GM12878 (cell line): ENCODE measurements at regions not wholly inside any gene's neighbourhood (a gene's known extent, or its start where the extent isn't known, plus 50 kb on each side); places are given as distances from the start of the nearest gene placed in this dataset.

Experiments
- ATAC-seq: fragments of 200-7000 bp; cut with Tn5 transposase; 3 replicates; pipeline ENCODE4 v1.9.1; 2020; ENCODE audit warnings: mild to moderate bottlenecking, moderate library complexity
- BruUV-seq: library from RNA; stranded (reverse); fragments of 400-500 nt; replicated peaks from 2 replicates; lab custom pipeline; 2021; lab: Mats Ljungman, UMichigan
- CTCF ChIA-PET: fragments of 300-600 bp; sonication (Branson Sonifier 250); formaldehyde crosslinking; extraction: SDS; loops from one replicate; lab custom pipeline; 2021; ENCODE audit warnings: inconsistent platforms; lab: Yijun Ruan, JAX
- POLR2A ChIA-PET: fragments of 350-600 bp; formaldehyde crosslinking; extraction: SDS; loops from one replicate; lab custom pipeline; 2021; ENCODE audit warnings: inconsistent platforms; lab: Charles Lee
- RAD21 ChIA-PET: fragments of 300-600 bp; sonication (Branson Sonifier 250); formaldehyde crosslinking; loops from one replicate; lab custom pipeline; 2023; ENCODE audit warnings: antibody characterized with exemption; ENCODE audit not compliant: unreplicated experiment; lab: Charles Lee
- SMC1A ChIA-PET: fragments of 300-600 bp; sonication (Branson Sonifier 250); formaldehyde crosslinking; loops from one replicate; lab custom pipeline; 2023; ENCODE audit not compliant: unreplicated experiment, uncharacterized antibody; lab: Charles Lee
- DNase-seq: peaks from one replicate; pipeline ENCODE4 v3.0.0-alpha.2; 2011; ENCODE audit warnings: low read depth, low spot score
- FAIRE-seq: peaks from 3 replicates; lab custom pipeline; 2011; peaks lifted over from hg19 to GRCh38; lab: Jason Lieb, UNC
- H2AFZ ChIP-seq: 2 replicates; pipeline ENCODE4 v1.6.0; 2011; ENCODE audit warnings: low read depth, low read length, control low read depth; ENCODE audit not compliant: control insufficient read depth
- H3K27ac ChIP-seq: 2 replicates; pipeline ENCODE4 v1.5.1; 2011; ENCODE audit warnings: control low read depth; ENCODE audit not compliant: control insufficient read depth, insufficient read depth
- H3K27me3 ChIP-seq, 2 experiments: replicated peaks in 1 of 2; 2 replicates each; pipeline versions ENCODE4 v1.6.0 to v1.6.1; 2011; ENCODE audit warnings: low read length in 1 of 2; ENCODE audit not compliant: control insufficient read depth in 2 of 2, insufficient read depth in 2 of 2
- H3K36me3 ChIP-seq, 2 experiments: 2 replicates each; pipeline ENCODE4 v1.5.1; 2011; ENCODE audit warnings: low read length in 1 of 2; ENCODE audit not compliant: control insufficient read depth in 2 of 2, insufficient read depth in 2 of 2
- H3K4me1 ChIP-seq: 2 replicates; pipeline ENCODE4 v1.6.1; 2011; ENCODE audit warnings: mild to moderate bottlenecking, low read length, moderate library complexity, mixed read lengths; ENCODE audit not compliant: control insufficient read depth, insufficient read depth
- H3K4me2 ChIP-seq: 2 replicates; pipeline ENCODE4 v1.6.0; 2011; ENCODE audit warnings: control low read depth; ENCODE audit not compliant: control insufficient read depth, insufficient read depth
- H3K4me3 ChIP-seq: fragments of 200-600 bp; sonication (generic); 2 replicates; pipeline ENCODE4 v1.5.1; 2016
- H3K79me2 ChIP-seq: 2 replicates; pipeline ENCODE4 v1.6.0; 2011; ENCODE audit warnings: low read length; ENCODE audit not compliant: control insufficient read depth, insufficient read depth
- H3K9ac ChIP-seq: 2 replicates; pipeline ENCODE4 v1.8.0; 2011; ENCODE audit warnings: low read length, control low read depth, mixed read lengths; ENCODE audit not compliant: control insufficient read depth, insufficient read depth
- H3K9me3 ChIP-seq: replicated peaks from 3 replicates; pipeline ENCODE4 v1.5.1; 2011; ENCODE audit warnings: mild to moderate bottlenecking, low read length; ENCODE audit not compliant: control insufficient read depth, insufficient read depth
- H4K20me1 ChIP-seq: 2 replicates; pipeline ENCODE4 v1.6.0; 2011; ENCODE audit not compliant: control insufficient read depth, insufficient read depth
- ATF2 ChIP-seq: IDR thresholded peaks from 2 replicates; pipeline ENCODE4 v1.6.1; 2012; ENCODE audit warnings: low read length, inconsistent platforms
- CEBPZ ChIP-seq: fragments of 150-350 bp; IDR thresholded peaks from 2 replicates; pipeline ENCODE4 v1.6.1; 2016; ENCODE audit warnings: low read depth, low read length
- CHD4 ChIP-seq: fragments of 200-600 bp; sonication (generic); IDR thresholded peaks from 2 replicates; pipeline ENCODE4 v1.6.1; 2016; ENCODE audit warnings: mild to moderate bottlenecking
- HCFC1 ChIP-seq: fragments of 150-350 bp; IDR thresholded peaks from 2 replicates; pipeline ENCODE4 v1.6.1; 2014; ENCODE audit warnings: low read length
- HDAC2 ChIP-seq: fragments of 200-600 bp; sonication (generic); IDR thresholded peaks from 2 replicates; pipeline ENCODE4 v1.6.1; 2017
- KDM1A ChIP-seq: fragments of 200-600 bp; sonication (generic); IDR thresholded peaks from 2 replicates; pipeline ENCODE4 v1.6.1; 2016; ENCODE audit warnings: borderline replicate concordance
- MEF2B ChIP-seq: fragments of 450-650 bp; IDR thresholded peaks from 2 replicates; pipeline ENCODE4 v1.6.1; 2018; ENCODE audit warnings: mild to moderate bottlenecking, moderate library complexity; ENCODE audit not compliant: partially characterized antibody, poor library complexity, severe bottlenecking
- MLLT1 ChIP-seq: fragments of 450-650 bp; IDR thresholded peaks from 2 replicates; pipeline ENCODE4 v1.6.1; 2016; ENCODE audit warnings: mild to moderate bottlenecking
- NRF1 ChIP-seq: conservative IDR thresholded peaks from 2 replicates; pipeline ENCODE4 v1.6.1; 2011; ENCODE audit warnings: mild to moderate bottlenecking, low read depth, low read length, improper control_type of control experiment
- PKNOX1 ChIP-seq: fragments of 450-650 bp; IDR thresholded peaks from 2 replicates; pipeline ENCODE4 v1.6.1; 2016; ENCODE audit warnings: mild to moderate bottlenecking
- RELA ChIP-seq: fragments of 450-650 bp; IDR thresholded peaks from 2 replicates; pipeline ENCODE4 v1.8.0; 2014; ENCODE audit warnings: borderline replicate concordance; ENCODE audit not compliant: partially characterized antibody
- SKIL ChIP-seq: fragments of 450-650 bp; IDR thresholded peaks from 2 replicates; pipeline ENCODE4 v1.6.1; 2017; ENCODE audit warnings: mild to moderate bottlenecking, low read depth, inconsistent platforms; ENCODE audit not compliant: poor library complexity, severe bottlenecking
- SMAD1 ChIP-seq: fragments of 450-650 bp; IDR thresholded peaks from 2 replicates; pipeline ENCODE4 v1.6.1; 2018; ENCODE audit warnings: mild to moderate bottlenecking, low read depth; ENCODE audit not compliant: partially characterized antibody
- WGBS: methylation state at CpG from one replicate; pipeline ENCODE4 v1.1.6; 2016; ENCODE audit warnings: low lambda C conversion rate; ENCODE audit not compliant: insufficient replicate concordance, insufficient coverage; ENCODE audit errors: missing lambda C conversion rate; 5-methylcytosine and 5-hydroxymethylcytosine counted together
- in situ Hi-C: fragments of 300-500 bp; cut with MboI; formaldehyde crosslinking; loops from 9 replicates; pipeline ENCODE4 v1.14.3; 2018; ENCODE audit warnings: mixed read lengths
- intact Hi-C: fragments of 100-400 bp; cut with micrococcal nuclease; formaldehyde crosslinking; loops from one replicate; pipeline ENCODE4 v1.14.2; 2022; ENCODE audit not compliant: unreplicated experiment

GRCh38 chr1:81437213-81437612 lies 363.5 kb upstream of the ADGRL2 start:
- ChIA-PET POLR2A (interaction anchor here (0.8 kb wide), 1 partner anchor 141 kb away, joined by 3 read pairs; no protein-coding TSS in a partner anchor), SMC1A (interaction anchor here (1.0 to 1.9 kb wide), 4 partner anchors 16 to 368 kb away, joined by 3 to 5 read pairs (median 3); no protein-coding TSS in a partner anchor), RAD21 (no interaction called here), CTCF (interaction anchor here (1.1 to 2.3 kb wide), 5 partner anchors 12 to 324 kb away, joined by 3 to 10 read pairs (median 3); no protein-coding TSS in a partner anchor)
- Histone ChIP-seq H3K27me3 (no peaks in the 10 kb centered on the region; a peak in 1 of 4 replicates), H3K27ac (no peak overlapping the region), H3K4me1 (peaks cover 18% of the 10 kb centered on the region), H3K36me3 (no peaks in the 10 kb centered on the region)
- WGBS = 26% methylated on average over 1 of the region's 1 CpG
- no TSS peak for BruUV-seq
- FAIRE-seq = no peak
- in situ Hi-C loops = no loop called here
- no peak for TF ChIP-seq HCFC1
- TF ChIP-seq SMAD1 = no peak
- TF ChIP-seq KDM1A = no peak
- TF ChIP-seq CEBPZ = no peak
- TF ChIP-seq HDAC2 = no peak
- no peak for TF ChIP-seq RELA
- TF ChIP-seq CHD4 = no peak
- no peak for TF ChIP-seq SKIL
- no peak for TF ChIP-seq MEF2B
- no peak for TF ChIP-seq NRF1
- TF ChIP-seq MLLT1 = no peak
- no peak for TF ChIP-seq ATF2
- no peak for TF ChIP-seq PKNOX1
- TF ChIP-seq, all 136 proteins: peak for 0
- intact Hi-C loops = no loop called here
- DNase-seq (no peak), ATAC-seq (no peak)
- no peaks in the 10 kb centered on the region for H4K20me1 ChIP-seq
- peak overlapping the region; percentile 54 for H3K4me2 ChIP-seq
- H3K9ac ChIP-seq = no peak overlapping the region
- no peaks in the 10 kb centered on the region for H3K79me2 ChIP-seq
- H2AFZ ChIP-seq = no peak overlapping the region
- H3K9me3 ChIP-seq = peaks cover 4% of the 10 kb centered on the region; the same call in 2 of the 3 replicates
- no peak overlapping the region; the same call in 1 of the 2 replicates for H3K4me3 ChIP-seq
